HepG2 (cell line): ENCODE measurements at regions not wholly inside any gene's neighbourhood (a gene's known extent, or its start where the extent isn't known, plus 50 kb on each side); places are given as distances from the start of the nearest gene placed in this dataset.

Source experiments
- BORCS8-MEF2B ChIP-seq: sonication (generic); formaldehyde crosslinking; IDR thresholded peaks from 2 replicates; pipeline ENCODE4 v1.8.0; 2022; ENCODE audit warnings: mild to moderate bottlenecking, missing genetic modification reagents
- FOXA3 ChIP-seq: IDR thresholded peaks from 2 replicates; pipeline ENCODE4 v1.6.1; 2016; ENCODE audit warnings: missing genetic modification reagents, missing compliant biosample characterization
- GATAD2A ChIP-seq: IDR thresholded peaks from 2 replicates; pipeline ENCODE4 v1.6.1; 2016
- HDAC1 ChIP-seq: sonication (generic); formaldehyde crosslinking; IDR thresholded peaks from 2 replicates; pipeline ENCODE4 v1.5.1; 2020; ENCODE audit warnings: mild to moderate bottlenecking, missing genetic modification reagents
- ISL2 ChIP-seq: sonication (generic); formaldehyde crosslinking; IDR thresholded peaks from 2 replicates; pipeline ENCODE4 v1.5.0; 2020; ENCODE audit warnings: missing genetic modification reagents
- JDP2 ChIP-seq: sonication (generic); formaldehyde crosslinking; IDR thresholded peaks from 2 replicates; pipeline ENCODE4 v1.8.1; 2022; ENCODE audit warnings: missing genetic modification reagents, borderline replicate concordance
- MAZ ChIP-seq, 2 experiments: sonication (generic) in 1 of 2; formaldehyde crosslinking in 1 of 2; IDR thresholded peaks; 2 replicates each; pipeline versions ENCODE4 v1.5.0 to v1.6.1; 2012 to 2020; ENCODE audit warnings: low read depth in 2 of 2, mild to moderate bottlenecking in 2 of 2, borderline replicate concordance in 1 of 2, improper control_type of control experiment in 1 of 2, low read length in 1 of 2, missing genetic modification reagents in 1 of 2, moderate library complexity in 1 of 2
- MED1 ChIP-seq: sonication (generic); formaldehyde crosslinking; IDR thresholded peaks from 2 replicates; pipeline ENCODE4 v1.4.0; 2020; ENCODE audit warnings: missing genetic modification reagents
- MLLT10 ChIP-seq: sonication (generic); formaldehyde crosslinking; IDR thresholded peaks from 2 replicates; pipeline ENCODE4 v1.4.0; 2020; ENCODE audit warnings: missing genetic modification reagents
- MYC ChIP-seq: sonication (generic); formaldehyde crosslinking; IDR thresholded peaks from 2 replicates; pipeline ENCODE4 v1.9.0; 2021; ENCODE audit warnings: missing genetic modification reagents, borderline replicate concordance
- POGZ ChIP-seq: sonication (generic); formaldehyde crosslinking; IDR thresholded peaks from 2 replicates; pipeline ENCODE4 v1.4.0; 2020; ENCODE audit warnings: mild to moderate bottlenecking, missing genetic modification reagents
- PRDM10 ChIP-seq: sonication (generic); formaldehyde crosslinking; IDR thresholded peaks from 2 replicates; pipeline ENCODE4 v1.4.0; 2020; ENCODE audit warnings: low read depth, missing genetic modification reagents
- SRSF1 ChIP-seq: fragments of 200-400 bp; formaldehyde crosslinking; optimal IDR thresholded peaks from 2 replicates; pipeline ENCODE3; 2017; ENCODE audit warnings: mild to moderate bottlenecking, low read depth, low read length, moderate library complexity
- TOPORS ChIP-seq: sonication (generic); formaldehyde crosslinking; IDR thresholded peaks from 2 replicates; pipeline ENCODE4 v1.8.0; 2023; ENCODE audit warnings: mild to moderate bottlenecking, missing genetic modification reagents
- ZFP1 ChIP-seq: IDR thresholded peaks from 2 replicates; pipeline ENCODE4 v1.6.1; 2016
- ZFX ChIP-seq: sonication (generic); formaldehyde crosslinking; IDR thresholded peaks from 2 replicates; pipeline ENCODE4 v1.4.0; 2020; ENCODE audit warnings: mild to moderate bottlenecking, low read depth, missing genetic modification reagents, moderate library complexity
- ZFY ChIP-seq: sonication (generic); formaldehyde crosslinking; IDR thresholded peaks from 2 replicates; pipeline ENCODE4 v1.4.0; 2020; ENCODE audit warnings: missing genetic modification reagents
- ZNF383 ChIP-seq: sonication (generic); formaldehyde crosslinking; IDR thresholded peaks from 2 replicates; pipeline ENCODE4 v1.4.0; 2020; ENCODE audit warnings: missing genetic modification reagents, mild to moderate bottlenecking, borderline replicate concordance
- ZNF710 ChIP-seq: sonication (generic); formaldehyde crosslinking; IDR thresholded peaks from 2 replicates; pipeline ENCODE4 v1.5.0; 2020; ENCODE audit warnings: mild to moderate bottlenecking, missing genetic modification reagents, borderline replicate concordance
- ZSCAN20 ChIP-seq: sonication (generic); formaldehyde crosslinking; IDR thresholded peaks from 2 replicates; pipeline ENCODE4 v1.4.0; 2020; ENCODE audit warnings: missing genetic modification reagents, mild to moderate bottlenecking, borderline replicate concordance
- TF ChIP-seq, protein P1 (sequence below): sonication (generic); formaldehyde crosslinking; IDR thresholded peaks from 2 replicates; pipeline ENCODE4 v1.4.0; 2020; ENCODE audit warnings: mild to moderate bottlenecking, missing genetic modification reagents
- TF ChIP-seq, protein P2 (sequence below): IDR thresholded peaks from 2 replicates; pipeline ENCODE4 v1.6.1; 2012; ENCODE audit warnings: inconsistent platforms

- TF ChIP-seq PRDM10 (CRISPR knock-in tag): no peak
- no peak for TF ChIP-seq MAZ (IDR thresholded peaks at IDR 0.05; ENCODE audit: borderline replicate concordance, low read depth, low read length)
- no peak for TF ChIP-seq MAZ (CRISPR knock-in tag; IDR thresholded peaks at IDR 0.05; ENCODE audit: low read depth)
- TF ChIP-seq JDP2: no peak
- TF ChIP-seq BORCS8-MEF2B (CRISPR knock-in tag): peak; percentile 50; the same call in 1 of the 2 replicates
- TF ChIP-seq MLLT10 (CRISPR knock-in tag): no peak
- TF ChIP-seq FOXA3: peak; percentile 42; the same call in 1 of the 2 replicates
- TF ChIP-seq ZFP1 (CRISPR knock-in tag): no peak
- TF ChIP-seq TOPORS (CRISPR knock-in tag): no peak
- TF ChIP-seq SRSF1: no peak
- TF ChIP-seq MED1 (CRISPR knock-in tag): 0 out of 2 replicates have a peak, but pooled peaks have one; percentile 32
- TF ChIP-seq ZFY (CRISPR knock-in tag): peak; percentile 54
- TF ChIP-seq, protein P1, sequence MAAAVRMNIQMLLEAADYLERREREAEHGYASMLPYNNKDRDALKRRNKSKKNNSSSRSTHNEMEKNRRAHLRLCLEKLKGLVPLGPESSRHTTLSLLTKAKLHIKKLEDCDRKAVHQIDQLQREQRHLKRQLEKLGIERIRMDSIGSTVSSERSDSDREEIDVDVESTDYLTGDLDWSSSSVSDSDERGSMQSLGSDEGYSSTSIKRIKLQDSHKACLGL: no peak
- TF ChIP-seq ZFX (CRISPR knock-in tag): peak; percentile 62
- TF ChIP-seq, protein P2, sequence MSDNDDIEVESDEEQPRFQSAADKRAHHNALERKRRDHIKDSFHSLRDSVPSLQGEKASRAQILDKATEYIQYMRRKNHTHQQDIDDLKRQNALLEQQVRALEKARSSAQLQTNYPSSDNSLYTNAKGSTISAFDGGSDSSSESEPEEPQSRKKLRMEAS: peak; percentile 36; the same call in 1 of the 2 replicates
- no peak for TF ChIP-seq ZNF383 (CRISPR knock-in tag)
- no peak for TF ChIP-seq HDAC1 (CRISPR knock-in tag)
- 0 out of 2 replicates have a peak, but pooled peaks have one; percentile 23 for TF ChIP-seq POGZ (CRISPR knock-in tag)
- TF ChIP-seq ZNF710 (CRISPR knock-in tag): peak; percentile 46; the same call in 1 of the 2 replicates
- TF ChIP-seq MYC (CRISPR knock-in tag): 0 out of 2 replicates have a peak, but pooled peaks have one; percentile 32
- TF ChIP-seq ISL2: 0 out of 2 replicates have a peak, but pooled peaks have one; percentile 26
- no peak for TF ChIP-seq ZSCAN20 (CRISPR knock-in tag)
- 0 out of 2 replicates have a peak, but pooled peaks have one; percentile 21 for TF ChIP-seq GATAD2A
These were observed 181.8 kb upstream of the MVB12B start (continued) for GRCh38 chr9:126144603-126145456.
